H9 (cell line): ENCODE measurements at regions not wholly inside any gene's neighbourhood (a gene's known extent, or its start where the extent isn't known, plus 50 kb on each side); places are given as distances from the start of the nearest gene placed in this dataset.

Experiments used
- DNase-seq: peaks from one replicate; pipeline ENCODE4 v3.0.0-alpha.2; 2017
- H2AFZ ChIP-seq: one replicate; pipeline ENCODE4 v1.6.1; 2013; ENCODE audit warnings: mild to moderate bottlenecking, low read length, control low read depth, moderate library complexity
- H2AK5ac ChIP-seq: 2 replicates; pipeline ENCODE4 v1.6.1; 2013; ENCODE audit warnings: low read length, control low read depth, mixed read lengths; ENCODE audit not compliant: insufficient read length
- H2BK120ac ChIP-seq: one replicate; pipeline ENCODE4 v1.6.1; 2013; ENCODE audit warnings: low read depth, mild to moderate bottlenecking, low read length, control low read depth, inconsistent platforms; ENCODE audit not compliant: poor library complexity, severe bottlenecking
- H2BK12ac ChIP-seq: 2 replicates; pipeline ENCODE4 v1.6.1; 2013; ENCODE audit warnings: low read length, control low read depth, mixed read lengths, low read depth; ENCODE audit not compliant: insufficient read length
- H2BK15ac ChIP-seq: 2 replicates; pipeline ENCODE4 v1.6.1; 2013; ENCODE audit warnings: low read depth, low read length, control low read depth
- H2BK20ac ChIP-seq: one replicate; pipeline ENCODE4 v1.6.1; 2013; ENCODE audit warnings: low read depth, mild to moderate bottlenecking, low read length, control low read depth, inconsistent platforms; ENCODE audit not compliant: poor library complexity, severe bottlenecking
- H2BK5ac ChIP-seq: 2 replicates; pipeline ENCODE4 v1.6.1; 2013; ENCODE audit warnings: low read length, control low read depth, mixed read lengths; ENCODE audit not compliant: insufficient read length
- H3K14ac ChIP-seq: 2 replicates; pipeline ENCODE4 v1.6.1; 2013; ENCODE audit warnings: low read length, control low read depth; ENCODE audit not compliant: insufficient read depth
- H3K18ac ChIP-seq: 2 replicates; pipeline ENCODE4 v1.6.1; 2013; ENCODE audit warnings: low read depth, mild to moderate bottlenecking, mixed read lengths, low read length, control low read depth; ENCODE audit not compliant: insufficient read length
- H3K23ac ChIP-seq: 2 replicates; pipeline ENCODE4 v1.6.1; 2013; ENCODE audit warnings: low read length, control low read depth, mixed read lengths, low read depth; ENCODE audit not compliant: insufficient read length
- H3K23me2 ChIP-seq: 2 replicates; pipeline ENCODE4 v1.6.1; 2013; ENCODE audit warnings: low read depth, mild to moderate bottlenecking, mixed read lengths, low read length, control low read depth; ENCODE audit not compliant: insufficient read length, poor library complexity, severe bottlenecking
- H3K27ac ChIP-seq: 2 replicates; pipeline ENCODE4 v1.5.1; 2013; ENCODE audit warnings: low read length, control low read depth, mixed read lengths, low read depth; ENCODE audit not compliant: insufficient read length
- H3K27me3 ChIP-seq: 2 replicates; pipeline ENCODE4 v1.6.1; 2013; ENCODE audit warnings: low read length, control low read depth, inconsistent platforms; ENCODE audit not compliant: insufficient read depth
- H3K4ac ChIP-seq: 2 replicates; pipeline ENCODE4 v1.6.1; 2013; ENCODE audit warnings: low read depth, mild to moderate bottlenecking, control low read depth, inconsistent platforms, low read length, moderate library complexity
- H3K4me1 ChIP-seq: 2 replicates; pipeline ENCODE4 v1.6.1; 2013; ENCODE audit warnings: low read length, control low read depth, inconsistent platforms; ENCODE audit not compliant: insufficient read depth
- H3K4me2 ChIP-seq: 2 replicates; pipeline ENCODE4 v1.6.1; 2013; ENCODE audit warnings: low read length, control low read depth, mixed read lengths; ENCODE audit not compliant: insufficient read length, insufficient read depth
- H3K56ac ChIP-seq: 2 replicates; pipeline ENCODE4 v1.6.1; 2013; ENCODE audit warnings: low read depth, mild to moderate bottlenecking, mixed read lengths, low read length, control low read depth; ENCODE audit not compliant: insufficient read length
- H3K79me1 ChIP-seq: 2 replicates; pipeline ENCODE4 v1.6.1; 2013; ENCODE audit warnings: low read depth, mild to moderate bottlenecking, moderate library complexity, low read length, control low read depth, inconsistent platforms; ENCODE audit not compliant: insufficient read depth, poor library complexity, severe bottlenecking
- H3K79me2 ChIP-seq: 2 replicates; pipeline ENCODE4 v1.6.1; 2013; ENCODE audit warnings: low read length, control low read depth, inconsistent platforms; ENCODE audit not compliant: insufficient read depth
- H3K9ac ChIP-seq: 2 replicates; pipeline ENCODE4 v1.6.1; 2013; ENCODE audit warnings: low read length, control low read depth, mixed read lengths; ENCODE audit not compliant: insufficient read length; ENCODE audit errors: extremely low read depth
- H3K9me3 ChIP-seq: one replicate; pipeline ENCODE4 v1.6.1; 2013; ENCODE audit warnings: low read depth, low read length, inconsistent platforms; ENCODE audit not compliant: control insufficient read depth
- H3T11ph ChIP-seq: one replicate; pipeline ENCODE4 v1.6.1; 2013; ENCODE audit warnings: mild to moderate bottlenecking, low read length, control low read depth, inconsistent platforms
- H4K20me1 ChIP-seq: one replicate; pipeline ENCODE4 v1.6.1; 2013; ENCODE audit not compliant: control insufficient read depth, insufficient read length, insufficient read depth
- H4K5ac ChIP-seq: 2 replicates; pipeline ENCODE4 v1.6.1; 2013; ENCODE audit warnings: low read depth, mild to moderate bottlenecking, mixed read lengths, low read length, control low read depth; ENCODE audit not compliant: insufficient read length
- H4K8ac ChIP-seq: replicated peaks from 2 replicates; pipeline ENCODE4 v1.6.1; 2013; ENCODE audit warnings: low read length, control low read depth, mixed read lengths, low read depth; ENCODE audit not compliant: insufficient read length
- H4K91ac ChIP-seq: 2 replicates; pipeline ENCODE4 v1.6.1; 2013; ENCODE audit warnings: low read depth, mild to moderate bottlenecking, moderate library complexity, mixed read lengths, low read length, control low read depth; ENCODE audit not compliant: insufficient read length
- H3K27ac Mint-ChIP-seq, 3 experiments: 2 replicates in 2 of 3; 3 replicates in 1 of 3; pipeline ENCODE4 v1.8.0; 2020 to 2021; ENCODE audit warnings: mixed read lengths in 3 of 3, mild to moderate bottlenecking in 1 of 3, moderate library complexity in 1 of 3
- H3K27me3 Mint-ChIP-seq: 2 replicates; pipeline ENCODE4 v1.8.0; 2021; ENCODE audit warnings: low read depth, mild to moderate bottlenecking, moderate library complexity, mixed read lengths
- H3K36me3 Mint-ChIP-seq, 3 experiments: 2 replicates in 2 of 3; 3 replicates in 1 of 3; pipeline ENCODE4 v1.8.0; 2020 to 2021; ENCODE audit warnings: low read depth in 3 of 3, mixed read lengths in 3 of 3; ENCODE audit not compliant: insufficient read depth in 1 of 3
- H3K4me1 Mint-ChIP-seq, 2 experiments: 2 replicates each; pipeline ENCODE4 v1.8.0; 2020; ENCODE audit warnings: mixed read lengths in 2 of 2
- H3K4me3 Mint-ChIP-seq, 2 experiments: 2 replicates in 1 of 2; 3 replicates in 1 of 2; pipeline ENCODE4 v1.8.0; 2020 to 2021; ENCODE audit warnings: mild to moderate bottlenecking in 2 of 2, mixed read lengths in 2 of 2, moderate library complexity in 1 of 2
- H3K9me3 Mint-ChIP-seq, 2 experiments: 2 replicates in 1 of 2; 3 replicates in 1 of 2; pipeline ENCODE4 v1.8.0; 2020; ENCODE audit warnings: mild to moderate bottlenecking in 2 of 2, mixed read lengths in 2 of 2, moderate library complexity in 1 of 2
- CTCF ChIP-seq: fragments of 200-600 bp; sonication (generic); conservative IDR thresholded peaks from 3 replicates; pipeline ENCODE4 v1.8.0; 2021; ENCODE audit warnings: antibody characterized with exemption, mild to moderate bottlenecking
- WGBS: extraction: QIAGEN DNeasy Blood & Tissue Kit; methylation state at CpG from one replicate; pipeline ENCODE4 v1.1.7; 2013; ENCODE audit warnings: missing lambda C conversion rate, low lambda C conversion rate, mixed read lengths; ENCODE audit not compliant: insufficient read length; ENCODE audit errors: extremely low coverage; 5-methylcytosine and 5-hydroxymethylcytosine counted together

DNA sequence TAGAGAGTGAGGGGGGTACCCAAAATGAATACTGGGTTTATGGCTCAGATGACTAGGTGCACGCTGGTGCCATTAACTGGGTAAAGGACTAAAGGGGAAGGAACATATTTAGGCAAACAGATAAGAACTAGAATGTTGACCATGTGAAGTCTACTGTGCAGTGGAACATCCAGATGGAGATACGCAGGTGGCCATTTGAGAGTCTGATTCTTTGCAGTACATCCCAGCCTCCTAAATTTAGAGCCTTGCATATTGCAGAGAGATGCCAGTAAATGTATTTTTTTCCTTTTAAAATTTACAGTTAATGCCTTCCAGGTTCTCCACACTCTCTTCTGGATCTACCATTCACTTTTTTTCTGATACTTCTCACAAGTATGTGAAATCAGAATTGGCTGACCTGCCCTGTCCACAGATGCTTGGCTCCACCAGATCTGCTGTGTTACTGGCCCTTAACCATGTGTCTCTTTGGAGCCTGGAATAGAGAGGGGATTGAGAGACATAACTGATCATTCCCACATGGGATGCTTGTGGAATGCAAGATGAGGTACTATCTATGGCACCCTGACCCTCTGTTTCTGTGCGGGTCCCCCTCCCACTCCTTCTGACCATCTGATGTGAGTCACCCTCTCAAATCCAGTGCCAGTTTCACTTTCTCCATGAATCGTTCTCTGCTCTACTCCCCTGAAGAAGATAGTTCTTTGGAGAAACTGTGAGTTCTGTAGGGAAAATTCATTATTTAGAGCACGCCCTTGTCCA lies 77.0 kb upstream of the NCAM1 start:
- Mint-ChIP-seq H3K4me1 (peaks cover 2 to 4% of the 10 kb centered on the region in 2 experiments; a peak in 2 of 4 replicates), H3K27ac (no peak overlapping the region), H3K9me3 (no peaks in the 10 kb centered on the region), H3K36me3 (no peaks in the 10 kb centered on the region), H3K27me3 (peaks cover 8% of the 10 kb centered on the region), H3K4me3 (no peak overlapping the region)
- H4K8ac ChIP-seq: no peak overlapping the region
- H3K4me2 ChIP-seq: no peak overlapping the region
- no CpG with 5 or more reads among the region's 5 CpGs for WGBS
- no peaks in the 10 kb centered on the region for H3K4me1 ChIP-seq
- TF ChIP-seq CTCF: no peak
- no peaks in the 10 kb centered on the region for H3K79me1 ChIP-seq
- H3K14ac ChIP-seq: no peak overlapping the region
- no peak overlapping the region for H2AK5ac ChIP-seq
- no peak overlapping the region for H2BK120ac ChIP-seq
- H3K4ac ChIP-seq: no peak overlapping the region
- H3K9ac ChIP-seq: no peak overlapping the region
- no peaks in the 10 kb centered on the region for H4K20me1 ChIP-seq
- no peak overlapping the region for H2BK12ac ChIP-seq
- no peak overlapping the region for H3T11ph ChIP-seq
- H4K91ac ChIP-seq: no peak overlapping the region
- no peaks in the 10 kb centered on the region for H3K23me2 ChIP-seq
- no peaks in the 10 kb centered on the region for H3K79me2 ChIP-seq
- DNase-seq: no peak
- H3K27ac ChIP-seq: no peak overlapping the region
- H3K18ac ChIP-seq: no peak overlapping the region
- no peak overlapping the region for H2BK5ac ChIP-seq
- H2AFZ ChIP-seq: no peak overlapping the region
- no peaks in the 10 kb centered on the region for H3K9me3 ChIP-seq
- no peak overlapping the region for H3K23ac ChIP-seq
- H3K56ac ChIP-seq: no peak overlapping the region
- H3K27me3 ChIP-seq: no peaks in the 10 kb centered on the region
- no peak overlapping the region for H2BK15ac ChIP-seq
- H2BK20ac ChIP-seq: no peak overlapping the region
- no peak overlapping the region for H4K5ac ChIP-seq
